Osteoblast (primary cell): ENCODE measurements at regions not wholly inside any gene's neighbourhood (a gene's known extent, or its start where the extent isn't known, plus 50 kb on each side); places are given as distances from the start of the nearest gene placed in this dataset.

Source experiments
- DNase-seq: peaks from one replicate; pipeline ENCODE4 v3.0.0; 2011; ENCODE audit warnings: low spot score, mixed read lengths; ENCODE audit not compliant: insufficient read length; ENCODE audit errors: missing footprints
- H2AFZ ChIP-seq: 2 replicates; pipeline ENCODE4 v1.6.0; 2011; ENCODE audit warnings: mild to moderate bottlenecking, low read length
- H3K27ac ChIP-seq: 2 replicates; pipeline ENCODE4 v1.5.1; 2011; ENCODE audit warnings: mild to moderate bottlenecking, low read depth, low read length, moderate library complexity
- H3K27me3 ChIP-seq: 2 replicates; pipeline ENCODE4 v1.6.0; 2012; ENCODE audit warnings: mild to moderate bottlenecking, control low read depth, inconsistent platforms, low read length, moderate library complexity; ENCODE audit not compliant: insufficient read depth
- H3K36me3 ChIP-seq: 2 replicates; pipeline ENCODE4 v1.5.1; 2011; ENCODE audit warnings: mild to moderate bottlenecking, low read length, control low read depth, moderate library complexity; ENCODE audit not compliant: insufficient read depth
- H3K4me1 ChIP-seq: 2 replicates; pipeline ENCODE4 v1.5.1; 2011; ENCODE audit warnings: mild to moderate bottlenecking, low read length, control low read depth, moderate library complexity; ENCODE audit not compliant: insufficient read depth
- H3K4me2 ChIP-seq: 2 replicates; pipeline ENCODE4 v1.6.0; 2011; ENCODE audit warnings: mild to moderate bottlenecking, low read length; ENCODE audit not compliant: insufficient read depth
- H3K4me3 ChIP-seq: fragments of 200-600 bp; sonication (generic); 3 replicates; pipeline ENCODE4 v1.5.1; 2012; ENCODE audit warnings: mild to moderate bottlenecking, low read length, inconsistent platforms; ENCODE audit not compliant: insufficient read depth
- H3K79me2 ChIP-seq: 2 replicates; pipeline ENCODE4 v1.6.0; 2012; ENCODE audit warnings: mild to moderate bottlenecking, low read length, control low read depth, inconsistent platforms; ENCODE audit not compliant: insufficient read depth
- H3K9me3 ChIP-seq: 2 replicates; pipeline ENCODE4 v1.5.1; 2011; ENCODE audit warnings: low read depth, low read length, control low read depth
- H4K20me1 ChIP-seq: 2 replicates; pipeline ENCODE4 v1.6.0; 2012; ENCODE audit warnings: mild to moderate bottlenecking, low read length, control low read depth; ENCODE audit not compliant: insufficient read depth
- TF ChIP-seq, protein P1 (sequence below): IDR thresholded peaks from 2 replicates; pipeline ENCODE4 v1.5.1; 2011; ENCODE audit warnings: mild to moderate bottlenecking, low read depth, low read length, moderate library complexity; ENCODE audit errors: extremely low read depth

DNA sequence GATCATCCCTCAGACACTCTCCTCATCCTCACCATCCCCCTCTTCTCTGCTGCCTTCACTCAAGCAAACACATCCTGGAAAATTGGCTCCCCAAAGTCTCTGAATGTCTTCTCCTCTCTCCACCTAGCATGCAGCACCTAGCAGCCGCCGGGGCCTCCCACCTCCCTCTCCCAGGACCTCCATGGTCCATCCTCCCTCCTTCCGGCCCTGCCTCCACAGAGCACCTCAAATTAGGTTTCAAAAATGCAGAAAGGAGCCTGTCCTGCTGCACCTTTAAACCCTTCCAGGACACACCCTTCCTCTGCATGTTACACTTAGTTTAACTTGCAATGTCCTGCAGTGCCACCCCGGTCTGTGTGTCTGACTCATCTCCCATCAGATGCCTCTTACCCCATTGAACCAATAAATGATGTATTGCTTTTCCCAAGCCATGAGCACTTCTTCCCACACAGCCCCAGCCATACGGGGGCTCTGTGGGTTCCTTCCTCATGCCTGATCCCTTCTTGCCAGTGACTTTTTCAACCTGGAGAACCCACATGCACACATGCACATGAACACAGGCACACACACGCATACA, 582.5 kb upstream of the MGMT start:
- no peak for DNase-seq
- Histone ChIP-seq H3K9me3 (peaks cover 10% of the 10 kb centered on the region), H3K4me2 (no peak overlapping the region), H2AFZ (no peak overlapping the region), H3K36me3 (no peaks in the 10 kb centered on the region), H3K79me2 (no peaks in the 10 kb centered on the region), H3K27me3 (no peaks in the 10 kb centered on the region), H3K27ac (no peak overlapping the region), H3K4me3 (no peak overlapping the region), H3K4me1 (no peaks in the 10 kb centered on the region), H4K20me1 (no peaks in the 10 kb centered on the region)
- TF ChIP-seq, protein P1, sequence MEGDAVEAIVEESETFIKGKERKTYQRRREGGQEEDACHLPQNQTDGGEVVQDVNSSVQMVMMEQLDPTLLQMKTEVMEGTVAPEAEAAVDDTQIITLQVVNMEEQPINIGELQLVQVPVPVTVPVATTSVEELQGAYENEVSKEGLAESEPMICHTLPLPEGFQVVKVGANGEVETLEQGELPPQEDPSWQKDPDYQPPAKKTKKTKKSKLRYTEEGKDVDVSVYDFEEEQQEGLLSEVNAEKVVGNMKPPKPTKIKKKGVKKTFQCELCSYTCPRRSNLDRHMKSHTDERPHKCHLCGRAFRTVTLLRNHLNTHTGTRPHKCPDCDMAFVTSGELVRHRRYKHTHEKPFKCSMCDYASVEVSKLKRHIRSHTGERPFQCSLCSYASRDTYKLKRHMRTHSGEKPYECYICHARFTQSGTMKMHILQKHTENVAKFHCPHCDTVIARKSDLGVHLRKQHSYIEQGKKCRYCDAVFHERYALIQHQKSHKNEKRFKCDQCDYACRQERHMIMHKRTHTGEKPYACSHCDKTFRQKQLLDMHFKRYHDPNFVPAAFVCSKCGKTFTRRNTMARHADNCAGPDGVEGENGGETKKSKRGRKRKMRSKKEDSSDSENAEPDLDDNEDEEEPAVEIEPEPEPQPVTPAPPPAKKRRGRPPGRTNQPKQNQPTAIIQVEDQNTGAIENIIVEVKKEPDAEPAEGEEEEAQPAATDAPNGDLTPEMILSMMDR, result no peak

DNA sequence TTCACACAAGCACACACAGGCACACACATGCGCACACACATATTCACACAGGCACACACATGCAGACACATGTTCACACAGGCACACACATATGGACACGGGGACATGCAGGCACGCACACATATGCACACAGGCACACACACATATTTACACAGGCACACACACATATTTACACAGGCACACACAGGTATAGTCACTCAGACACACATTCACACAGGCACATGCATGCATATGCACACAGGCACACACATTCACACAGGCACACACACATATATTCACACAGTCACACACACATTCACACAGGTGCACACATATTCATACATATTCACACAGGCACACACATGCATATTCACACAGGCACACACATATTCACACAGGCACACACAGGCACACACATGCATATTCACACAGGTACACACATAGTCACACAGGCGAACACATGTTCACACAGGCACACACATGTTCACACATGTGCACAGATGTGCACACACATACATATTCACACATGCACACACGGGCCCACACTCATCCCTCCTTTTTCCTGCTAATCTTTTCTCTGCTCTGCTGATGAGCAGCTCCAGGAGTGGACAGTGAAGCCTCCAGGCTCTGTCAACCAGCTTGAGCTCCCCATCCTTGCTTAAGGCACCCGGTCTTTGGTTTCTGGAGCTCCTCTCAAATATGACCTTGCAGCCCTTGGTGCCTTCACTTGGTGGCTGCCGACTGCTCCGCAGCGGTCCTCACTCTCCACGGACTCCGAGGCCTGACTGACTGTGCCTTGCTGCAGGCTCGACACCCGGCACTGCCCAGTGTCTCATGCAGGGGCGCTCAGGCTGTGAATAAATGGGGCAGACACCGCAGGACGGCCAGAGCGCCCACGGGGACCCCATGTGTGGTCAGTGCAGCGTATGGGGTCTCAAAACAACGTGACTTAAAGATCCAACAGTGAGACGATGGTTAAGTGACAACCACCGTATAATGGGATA, 581.2 kb upstream of the MGMT start:
- Histone ChIP-seq H3K36me3 (no peaks in the 10 kb centered on the region), H3K27ac (no peak overlapping the region), H3K9me3 (peaks cover 12% of the 10 kb centered on the region), H3K4me1 (no peaks in the 10 kb centered on the region), H3K4me2 (no peak overlapping the region), H3K4me3 (no peak overlapping the region), H2AFZ (no peak overlapping the region), H4K20me1 (no peaks in the 10 kb centered on the region), H3K27me3 (no peaks in the 10 kb centered on the region), H3K79me2 (no peaks in the 10 kb centered on the region)
- DNase-seq, result no peak
- TF ChIP-seq, protein P1, result no peak

DNA sequence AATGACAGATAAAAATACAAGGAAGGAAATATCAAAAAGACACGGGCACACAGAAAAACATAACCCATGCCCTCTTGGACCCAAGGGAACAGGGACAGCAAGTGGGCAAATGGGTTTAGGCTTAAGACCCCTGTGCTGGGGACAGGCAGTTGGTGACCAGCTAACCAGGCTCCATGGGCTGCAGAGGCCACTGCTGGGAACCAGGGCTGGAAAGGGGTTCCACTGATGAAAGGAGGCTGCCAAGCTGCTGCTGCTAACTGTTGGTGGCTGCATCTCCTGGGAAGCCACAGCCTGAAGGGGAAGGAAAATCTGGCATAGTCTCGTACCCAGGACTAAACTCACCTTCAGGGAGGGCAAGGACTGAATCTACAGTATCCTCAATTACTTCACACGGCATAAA, 579.2 kb upstream of the MGMT start:
- Histone ChIP-seq H3K36me3 (no peaks in the 10 kb centered on the region), H3K79me2 (no peaks in the 10 kb centered on the region), H3K4me3 (no peak overlapping the region), H2AFZ (no peak overlapping the region), H3K27ac (no peak overlapping the region), H3K27me3 (no peaks in the 10 kb centered on the region), H3K4me1 (no peaks in the 10 kb centered on the region), H3K4me2 (no peak overlapping the region), H4K20me1 (no peaks in the 10 kb centered on the region), H3K9me3 (peaks cover 12% of the 10 kb centered on the region)
- DNase-seq, result no peak
- TF ChIP-seq, protein P1, result no peak

DNA sequence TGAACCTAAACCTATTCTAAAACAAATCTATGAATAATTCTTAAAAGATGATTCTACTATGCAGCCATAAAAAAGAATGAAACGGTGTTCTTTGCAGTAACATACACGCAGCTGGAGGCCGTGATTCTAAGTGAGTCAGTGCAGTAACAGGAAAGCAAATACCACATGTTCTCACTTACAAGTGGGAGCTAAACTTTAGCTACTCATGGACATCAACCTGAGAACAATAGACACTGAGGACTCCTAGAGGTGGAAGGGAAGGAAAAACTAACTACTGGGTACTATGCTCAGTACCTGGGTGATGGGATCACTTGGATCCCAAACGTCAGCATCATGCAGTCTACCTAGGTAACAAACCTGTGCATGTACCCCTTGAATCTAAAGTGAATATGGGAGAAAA, 575.0 kb upstream of the MGMT start:
- no peak overlapping the region for H3K4me2 ChIP-seq
- no peak for DNase-seq
- no peaks in the 10 kb centered on the region for H3K4me1 ChIP-seq
- H3K79me2 ChIP-seq, result no peaks in the 10 kb centered on the region
- H3K9me3 ChIP-seq, result peaks cover 3% of the 10 kb centered on the region
- no peaks in the 10 kb centered on the region for H4K20me1 ChIP-seq
- no peak overlapping the region for H3K27ac ChIP-seq
- no peaks in the 10 kb centered on the region for H3K36me3 ChIP-seq
- H3K27me3 ChIP-seq, result no peaks in the 10 kb centered on the region
- H2AFZ ChIP-seq, result no peak overlapping the region
- no peak overlapping the region for H3K4me3 ChIP-seq
- TF ChIP-seq, protein P1, result no peak
